Frontal cortex (tissue), 3 donors: ENCODE measurements at regions not wholly inside any gene's neighbourhood (a gene's known extent, or its start where the extent isn't known, plus 50 kb on each side); places are given as distances from the start of the nearest gene placed in this dataset.
"Not testable (repeated sequence)": the region's sequence is repeated elsewhere in the genome, so short reads cannot be mapped to it uniquely, and the experiment has no call there.

Experiments used
- DNase-seq, 2 donors: peaks; one replicate each; pipeline ENCODE4 v3.0.0; 2012; ENCODE audit warnings: low spot score in 2 of 2
- FAIRE-seq: peaks from 2 replicates; lab custom pipeline; 2012; peaks lifted over from hg19 to GRCh38; lab: Jason Lieb, UNC
- donor health status: control.
- donor health status: control.
- donor health status: control.

DNA sequence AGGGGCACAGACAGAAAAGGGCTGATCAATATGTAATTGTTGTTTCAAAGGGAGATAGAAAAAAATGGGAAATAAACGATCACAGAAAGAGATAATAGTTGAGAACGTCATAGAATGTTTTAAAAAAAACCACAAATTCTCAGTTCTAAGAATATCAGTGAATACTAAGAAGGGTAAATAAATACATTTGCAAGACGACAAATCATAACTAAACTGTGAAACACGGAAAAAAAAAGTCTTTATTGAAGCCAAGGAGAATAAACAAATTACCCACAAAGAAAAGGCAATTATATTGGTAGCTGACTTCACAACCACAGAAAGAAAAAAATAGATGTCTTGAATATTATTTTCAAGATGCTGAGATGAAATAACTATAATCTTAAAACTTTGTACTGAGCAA, 305.2 kb upstream of the STEAP1 start:
- DNase-seq (no peak), FAIRE-seq (no peak)

DNA sequence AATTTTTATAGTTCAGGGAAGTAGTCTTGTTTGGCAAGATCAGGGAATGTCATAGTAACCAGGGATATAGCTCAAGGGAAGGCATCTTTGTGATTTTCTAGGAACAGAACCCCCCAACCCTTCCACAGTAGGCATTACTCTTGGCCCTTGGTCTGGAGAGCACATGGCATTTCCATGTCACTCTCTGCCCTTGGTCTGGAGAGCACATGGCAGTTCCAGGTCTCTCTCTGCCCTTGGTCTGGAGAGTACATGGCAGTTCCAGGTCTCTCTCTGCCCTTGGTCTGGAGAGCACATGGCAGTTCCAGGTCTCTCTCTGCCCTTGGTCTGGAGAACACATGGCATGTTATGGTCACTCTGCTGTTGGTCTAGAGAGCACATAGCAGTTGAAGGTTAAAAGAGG, 297.2 kb upstream of the STEAP1 start:
- not testable (repeated sequence) for DNase-seq, FAIRE-seq

DNA sequence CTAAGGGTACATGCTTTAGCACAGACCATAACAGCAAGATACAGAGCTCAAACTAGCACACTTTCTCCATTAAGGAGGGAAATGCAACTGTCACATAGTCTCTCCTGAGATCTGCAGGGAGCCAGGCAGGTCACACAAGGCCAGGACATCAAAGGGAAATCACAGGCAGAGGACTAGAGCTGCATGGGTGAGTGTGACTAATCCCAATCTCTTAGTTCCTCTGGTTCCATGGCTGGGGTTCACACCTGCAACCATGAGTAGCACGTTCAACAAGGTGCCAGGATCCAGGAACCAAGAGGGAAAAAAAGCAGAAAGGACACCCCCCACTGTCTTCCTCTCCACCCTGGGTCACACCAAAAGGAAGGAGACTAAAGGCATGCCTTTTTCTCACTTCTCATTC, 296.5 kb upstream of the STEAP1 start:
- DNase-seq (no peak), FAIRE-seq (no peak)

DNA sequence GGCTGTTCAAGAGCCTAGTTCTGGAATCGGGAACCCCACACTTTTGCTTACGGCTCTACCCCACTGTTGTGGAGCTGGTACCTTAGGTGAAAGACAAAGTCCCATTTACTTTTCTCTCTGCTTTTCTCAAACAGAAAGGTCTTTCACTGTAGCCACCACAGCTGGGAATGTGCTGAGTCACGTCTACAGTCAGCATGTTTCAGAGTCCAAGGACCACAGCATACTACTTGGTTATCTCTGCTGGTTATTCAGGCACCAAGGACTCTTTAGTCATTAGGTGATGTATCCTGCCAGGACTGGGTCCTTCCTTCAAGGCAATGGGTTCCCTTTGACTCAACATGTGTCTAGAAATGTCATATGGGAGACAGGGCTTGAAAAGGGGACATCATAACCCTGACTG, 266.8 kb upstream of the STEAP1 start:
- DNase-seq (no peak), FAIRE-seq (no peak)

DNA sequence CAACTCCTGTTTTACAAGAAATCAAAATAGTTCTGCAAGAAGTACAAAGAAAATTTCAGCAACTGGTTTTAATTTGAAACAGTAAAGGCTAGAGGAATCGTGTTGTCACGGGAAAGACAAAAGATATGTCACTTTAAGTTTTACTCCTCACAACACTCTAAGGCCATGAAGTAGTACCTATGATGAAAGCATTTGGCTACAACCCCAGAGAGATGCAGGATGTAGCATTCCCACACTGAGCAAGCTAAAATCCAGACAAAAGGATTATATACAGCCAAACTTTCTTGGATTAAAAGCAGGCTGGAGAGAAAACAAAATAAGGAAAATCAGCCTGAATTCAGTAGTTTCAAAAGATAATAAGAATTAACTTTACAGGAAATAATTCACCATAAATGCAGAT, 245.5 kb upstream of the STEAP1 start:
- FAIRE-seq (no peak), DNase-seq (no peak)

DNA sequence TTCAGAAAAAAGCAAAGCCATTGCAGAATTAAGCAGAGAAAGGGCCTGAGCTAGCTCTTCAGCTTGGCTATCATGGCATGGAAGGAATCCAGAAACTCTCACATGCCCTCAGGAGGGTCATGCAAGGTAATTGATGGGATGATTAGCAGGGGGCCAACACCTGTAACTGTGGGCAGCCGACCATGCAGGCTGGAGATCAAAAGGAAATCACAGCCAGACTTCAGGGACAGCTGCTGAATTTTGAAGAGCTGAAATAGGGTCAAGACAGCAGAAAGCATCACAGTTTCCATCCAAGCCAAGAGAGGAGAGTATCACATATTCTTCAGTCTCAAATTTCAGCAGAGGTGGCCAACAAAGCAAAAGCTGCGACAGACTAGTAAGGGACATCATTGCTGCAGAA, 239.6 kb upstream of the STEAP1 start:
- FAIRE-seq (no peak), DNase-seq (no peak)

DNA sequence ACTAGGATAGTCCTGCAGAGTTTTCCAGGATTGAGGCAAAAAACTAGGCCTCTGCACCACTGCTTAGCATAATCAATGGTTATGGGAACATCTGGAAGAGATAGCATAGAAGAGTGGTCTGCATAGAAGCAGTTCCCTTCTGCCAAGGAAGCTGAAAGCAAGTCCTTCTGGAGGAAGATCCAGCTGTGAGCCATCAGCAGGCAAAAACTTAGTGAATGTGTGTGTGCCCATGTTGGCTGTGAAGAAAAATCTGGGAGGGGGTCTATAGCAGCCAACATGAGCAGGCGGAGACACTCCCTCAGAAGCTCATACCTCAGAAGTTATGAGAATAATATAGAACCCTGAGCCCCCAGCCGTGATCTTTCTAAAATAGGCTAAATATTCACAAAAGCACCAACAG, 228.1 kb upstream of the STEAP1 start:
- no peak for DNase-seq
- FAIRE-seq, result no peak

DNA sequence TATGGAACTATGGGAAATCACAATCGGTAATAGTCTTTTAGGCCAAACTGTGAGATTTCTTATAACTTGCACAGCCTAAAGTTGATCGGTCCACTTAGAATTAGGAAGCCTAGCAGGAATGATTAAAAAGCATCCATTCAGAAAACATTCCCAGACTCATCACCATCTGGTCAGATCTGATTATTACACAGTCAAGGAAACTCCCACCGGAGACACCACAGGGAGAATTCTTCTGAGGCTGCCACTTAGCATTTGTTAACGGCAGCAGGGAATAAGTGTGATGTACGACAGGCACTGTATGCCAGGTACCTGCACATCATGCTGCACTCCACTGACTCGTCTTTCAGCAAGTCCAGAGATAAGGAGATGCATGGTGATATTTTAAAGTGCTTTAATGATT, 227.6 kb upstream of the STEAP1 start:
- FAIRE-seq (no peak), DNase-seq (no peak)

DNA sequence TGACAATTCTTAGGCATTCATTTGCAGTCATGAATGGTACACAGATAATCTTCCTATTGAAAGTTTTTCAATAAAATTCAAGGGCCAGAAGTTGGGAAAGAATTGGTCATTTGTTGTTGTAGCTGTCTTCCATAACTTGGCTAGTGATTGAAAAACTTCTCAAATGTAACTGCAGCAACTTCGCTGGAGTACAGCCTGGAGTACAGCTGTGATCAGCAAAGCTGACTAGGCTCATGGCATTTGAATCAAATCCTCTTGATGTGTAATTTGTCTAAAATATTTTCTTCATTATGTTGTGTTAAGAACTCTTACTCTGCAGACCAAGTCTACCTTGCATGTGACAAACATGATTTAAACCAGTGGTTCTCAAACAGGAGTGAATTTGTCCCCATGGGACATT, 226.5 kb upstream of the STEAP1 start:
- FAIRE-seq, result no peak

DNA sequence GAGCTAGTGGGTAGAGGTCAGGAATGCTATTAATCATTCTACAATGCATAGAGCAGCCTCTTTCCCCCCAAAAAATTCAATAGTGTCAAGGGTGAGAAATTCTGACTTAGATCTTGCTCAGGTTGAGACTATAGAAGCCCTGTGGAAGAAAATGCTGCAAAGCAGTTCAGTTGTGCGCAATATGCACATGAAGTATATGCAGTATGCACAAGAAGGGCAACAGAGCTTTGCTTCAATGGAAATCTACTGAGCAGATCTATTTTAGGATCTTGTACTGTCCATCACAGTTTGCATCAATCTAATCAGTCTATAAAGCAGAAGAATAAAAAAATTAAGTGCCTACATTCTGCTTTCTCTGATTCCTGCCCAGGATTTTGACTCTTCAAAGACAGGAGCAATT, 225.8 kb upstream of the STEAP1 start:
- FAIRE-seq (no peak), DNase-seq (no peak)

More for the DNA sequence above, 226.5 kb upstream of the STEAP1 start:
- DNase-seq, result no peak

DNA sequence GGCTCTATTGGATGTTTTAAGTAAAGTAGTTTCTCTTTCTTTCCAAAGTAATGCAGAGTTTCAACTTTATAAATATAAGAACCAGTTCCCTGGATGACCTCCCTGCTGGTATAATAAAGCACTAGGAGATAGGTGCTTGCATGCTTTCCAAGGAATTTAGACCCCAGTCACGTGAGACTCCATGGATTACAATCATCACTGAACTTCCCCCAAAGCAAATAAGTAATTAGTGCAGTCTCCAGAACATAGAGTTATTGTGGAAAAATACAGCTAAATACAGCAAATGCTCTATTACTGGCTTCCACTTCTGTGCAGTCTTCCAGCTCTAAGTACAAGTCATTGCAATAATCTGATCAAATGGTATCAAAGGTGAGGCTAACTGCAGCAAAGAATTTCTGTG, 220.2 kb upstream of the STEAP1 start:
- DNase-seq (no peak), FAIRE-seq (no peak)

DNA sequence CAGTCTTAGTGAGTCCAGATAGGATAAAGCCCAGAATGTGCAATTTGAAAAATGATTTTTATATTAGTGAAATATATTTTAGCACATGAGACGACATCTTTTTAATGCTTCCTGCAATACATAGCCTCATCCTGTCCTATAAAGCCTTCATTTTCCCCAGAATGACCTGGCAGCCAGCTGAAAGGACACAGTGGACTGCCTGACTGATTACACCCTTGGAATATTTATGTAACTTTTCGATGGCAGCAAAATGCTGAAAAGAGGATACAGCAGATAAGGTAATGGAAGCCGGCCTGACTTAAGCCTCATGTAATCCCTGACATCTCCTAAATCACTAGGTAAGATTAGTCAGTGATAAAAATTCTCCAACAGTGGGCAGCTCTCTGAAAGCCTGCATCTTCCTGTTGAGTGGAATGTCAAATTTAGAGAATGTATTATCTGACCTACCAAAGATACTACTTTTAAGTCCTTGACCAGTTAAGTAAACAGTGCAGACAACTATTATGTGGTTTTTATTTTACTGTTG, 210.7 kb upstream of the STEAP1 start:
- FAIRE-seq (no peak), DNase-seq (no peak)

DNA sequence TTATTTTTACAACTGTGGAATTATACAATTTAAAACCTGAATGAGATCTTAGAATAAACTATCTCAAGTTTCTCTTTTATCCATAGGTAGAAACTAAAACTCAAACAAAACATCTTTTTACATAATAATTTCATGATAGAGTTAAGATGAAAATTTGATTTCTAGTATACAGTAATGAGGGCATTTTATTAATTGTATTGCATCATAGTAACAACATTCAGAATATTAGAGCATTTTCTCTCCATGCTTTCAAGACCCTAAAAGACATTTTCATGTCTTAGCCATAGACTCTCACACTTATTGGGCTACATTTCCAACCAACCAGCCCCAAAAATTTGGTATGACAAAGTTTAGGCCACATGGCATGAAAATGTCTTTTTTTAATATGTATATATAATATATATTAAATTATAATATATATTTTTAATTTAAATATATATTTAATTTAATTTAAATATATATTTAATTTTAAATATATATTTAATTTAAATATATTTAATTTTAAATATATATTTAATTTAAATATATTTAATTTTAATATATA, 195.7 kb upstream of the STEAP1 start:
- FAIRE-seq, result peak; percentile 6
- DNase-seq, result no peak

DNA sequence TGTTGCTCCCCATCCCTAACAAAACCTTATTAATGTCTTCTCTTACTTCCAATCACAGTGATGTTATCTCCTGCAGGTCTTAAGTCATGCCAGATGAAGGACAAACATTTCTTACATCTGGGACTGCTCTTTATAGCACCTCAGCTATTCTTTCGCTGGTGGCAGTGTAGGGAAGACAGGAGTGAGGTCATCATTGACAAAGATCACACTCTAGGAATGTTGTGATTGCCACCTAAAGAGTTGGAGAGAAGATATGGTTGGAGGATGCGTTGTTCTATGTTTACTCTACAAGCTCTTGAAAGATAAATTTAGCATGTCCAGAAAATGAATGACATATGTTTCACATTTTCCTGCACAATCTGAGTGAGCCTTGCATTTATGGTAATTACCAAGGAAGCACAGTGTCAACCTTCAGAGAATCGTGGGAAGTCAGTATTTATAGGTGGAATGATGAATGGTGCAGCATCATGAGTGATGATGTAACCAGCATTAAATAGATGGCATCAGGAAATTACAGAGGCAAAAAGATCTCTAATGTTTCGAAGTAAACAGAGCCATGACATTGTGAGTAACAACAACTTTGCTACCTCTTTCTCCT, 188.1 kb upstream of the STEAP1 start:
- FAIRE-seq (no peak), DNase-seq (no peak)

DNA sequence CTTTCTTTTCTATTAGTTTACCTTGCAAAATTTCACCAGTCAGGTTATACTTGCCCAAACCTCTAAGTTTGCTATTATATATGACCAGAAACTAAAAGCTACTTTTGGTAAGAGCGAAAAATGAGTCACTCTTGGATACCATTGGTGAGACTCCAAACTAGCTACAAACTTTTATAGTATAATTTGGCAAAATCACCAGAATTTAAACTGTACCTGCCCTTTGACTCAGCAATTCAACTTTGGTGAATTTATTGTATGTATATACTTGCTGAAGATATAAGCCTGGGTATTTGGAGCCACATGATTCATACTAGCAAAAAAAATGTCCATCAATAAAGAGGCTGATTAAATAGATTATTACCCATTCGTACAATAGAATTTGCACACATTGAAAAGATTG, 178.7 kb upstream of the STEAP1 start:
- FAIRE-seq, result no peak
- no peak for DNase-seq

DNA sequence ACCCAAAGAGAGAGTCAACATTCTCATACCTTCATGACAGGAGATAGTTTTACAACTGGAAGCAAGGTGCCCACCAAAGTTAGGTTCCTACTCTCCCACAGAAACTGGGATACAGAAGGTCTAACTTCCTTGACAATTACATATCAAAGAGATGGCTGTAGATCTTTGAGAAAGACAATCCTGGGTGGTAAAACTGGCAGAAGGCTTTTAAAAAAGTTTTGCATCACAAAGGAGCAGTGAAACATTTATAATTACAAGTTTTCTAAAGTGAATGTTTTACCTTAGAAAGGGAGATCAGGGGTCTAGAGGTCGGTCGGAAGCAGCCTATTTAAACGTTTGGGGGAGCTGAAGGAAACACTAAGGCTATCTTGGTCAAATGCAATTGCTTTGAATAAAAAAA, 166.6 kb upstream of the STEAP1 start:
- DNase-seq (no peak), FAIRE-seq (no peak)

DNA sequence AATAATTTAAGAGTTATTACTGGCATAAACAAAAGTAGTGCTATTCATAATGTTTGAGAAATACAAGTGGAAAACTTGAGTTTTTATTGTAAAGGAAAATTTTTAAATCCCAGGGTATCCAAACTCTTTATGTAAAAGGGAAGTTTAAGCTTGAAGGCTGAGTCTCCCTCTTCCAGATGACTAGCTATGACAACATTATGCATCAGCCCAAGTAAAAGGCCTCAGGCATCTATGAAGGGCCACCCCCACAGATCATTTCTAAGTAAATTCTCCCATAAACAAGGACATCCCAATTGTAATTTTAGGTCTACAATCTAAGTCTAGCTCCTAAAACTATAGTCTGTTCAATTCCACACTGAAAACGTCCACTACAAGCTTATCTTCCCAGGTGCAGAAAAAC, 166.2 kb upstream of the STEAP1 start:
- DNase-seq (no peak), FAIRE-seq (no peak)

DNA sequence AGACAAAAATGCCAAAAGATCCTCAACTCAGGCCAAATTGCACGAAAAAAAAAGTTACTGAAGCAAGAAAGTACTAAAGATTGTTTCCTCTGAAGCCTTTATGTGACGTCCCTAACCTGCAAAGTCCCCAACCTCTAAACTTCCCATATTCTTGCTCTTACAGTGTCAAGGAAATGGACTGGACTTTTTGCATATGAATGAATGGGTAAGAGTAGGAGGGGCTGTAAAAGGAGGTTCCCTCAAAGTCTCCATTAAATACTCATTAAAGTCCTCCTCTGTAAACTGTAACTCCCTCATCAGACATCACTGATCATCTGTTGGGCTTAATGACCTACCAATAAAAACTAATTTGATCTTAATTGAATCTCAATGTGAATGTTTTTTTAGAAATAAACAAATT, 164.8 kb upstream of the STEAP1 start:
- DNase-seq (no peak), FAIRE-seq (no peak)

DNA sequence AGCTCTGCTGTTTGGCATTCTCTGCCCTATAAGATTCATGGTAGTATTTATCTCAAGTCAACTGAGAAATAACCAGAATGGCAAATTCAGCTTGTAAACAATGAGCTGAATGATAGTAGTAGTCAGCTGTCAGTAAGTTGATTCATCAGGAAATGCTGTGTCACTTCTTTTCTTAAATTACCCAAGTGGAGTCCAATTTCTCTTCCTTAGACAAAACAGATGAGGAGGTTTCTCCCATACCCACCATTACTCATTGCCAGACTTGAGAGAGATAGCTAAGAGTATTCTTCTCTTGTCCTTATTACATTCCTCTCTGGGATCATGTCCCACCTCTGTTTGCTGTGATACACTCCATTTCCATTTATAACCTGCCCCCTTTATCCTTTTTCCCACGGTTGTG, 159.8 kb upstream of the STEAP1 start:
- DNase-seq (no peak), FAIRE-seq (no peak)

DNA sequence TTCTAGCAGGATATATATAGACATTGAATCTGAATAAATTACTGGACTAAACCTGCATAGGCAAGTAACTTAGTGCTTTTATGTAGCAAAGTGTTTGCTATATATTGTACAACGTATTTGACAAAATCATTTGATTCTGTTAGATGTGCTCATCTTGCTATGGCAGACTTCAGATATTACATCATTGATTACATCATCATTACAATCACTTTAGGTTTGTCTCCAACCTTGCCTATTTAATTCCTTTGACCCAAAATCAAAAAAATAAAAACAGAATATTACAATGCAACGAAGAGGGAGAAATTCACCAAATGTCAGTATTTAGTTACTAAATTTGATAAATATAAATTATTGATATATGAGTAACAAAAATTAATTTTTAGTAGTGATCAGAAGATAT, 155.7 kb upstream of the STEAP1 start:
- FAIRE-seq (no peak), DNase-seq (no peak)

DNA sequence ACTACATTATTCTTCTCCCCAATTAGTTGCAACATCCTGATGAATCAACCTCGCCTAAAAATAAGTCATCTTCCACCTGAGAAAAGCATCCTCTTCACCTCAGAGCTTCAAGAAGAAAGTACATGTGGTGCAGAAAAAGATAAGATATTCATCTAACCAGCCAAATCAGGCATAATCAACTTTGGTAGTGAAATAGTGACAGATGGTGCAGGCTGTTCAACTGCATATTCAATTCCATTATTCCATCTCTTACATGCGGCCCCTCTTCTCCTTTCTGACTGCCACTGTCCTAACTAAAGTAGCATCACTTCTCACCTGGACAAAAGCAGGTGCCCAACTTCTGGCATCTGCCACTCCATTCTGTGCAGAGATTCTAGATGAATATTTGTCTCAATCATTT, 148.4 kb upstream of the STEAP1 start:
- no peak for FAIRE-seq
- DNase-seq, result no peak

DNA sequence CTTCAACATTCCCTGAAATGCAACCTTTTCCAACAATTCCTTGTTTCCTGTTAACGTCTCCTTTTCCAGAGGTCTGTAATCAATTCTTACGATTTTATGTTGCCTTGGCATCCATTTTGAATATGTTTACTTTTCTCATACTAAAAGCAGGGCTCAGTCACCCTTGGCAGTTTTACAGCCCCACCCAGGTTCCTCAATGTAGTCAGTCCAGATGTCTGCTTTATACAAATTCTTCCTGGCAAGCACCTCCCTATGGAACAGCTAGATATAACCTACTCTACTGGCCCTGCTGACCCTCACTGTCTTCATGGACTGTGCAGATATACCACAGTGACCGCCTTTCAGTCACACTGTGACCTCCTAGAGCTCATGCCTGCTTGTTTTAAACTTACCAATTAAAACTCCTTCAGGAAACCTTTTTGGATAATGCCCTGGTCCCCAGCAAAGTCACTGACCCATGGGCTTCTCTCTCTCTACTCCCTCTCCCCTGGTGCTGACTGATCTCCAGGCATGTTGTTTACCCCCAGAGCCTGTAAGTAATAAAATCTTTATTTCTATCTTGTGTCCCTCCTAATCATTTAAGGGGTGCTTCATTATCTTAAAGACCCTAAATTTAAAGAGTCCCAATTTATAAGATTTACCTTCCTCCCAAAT, 147.1 kb upstream of the STEAP1 start:
- FAIRE-seq (no peak), DNase-seq (no peak)
